Endothelial cell of hepatic sinusoid (primary cell): ENCODE measurements at regions not wholly inside any gene's neighbourhood (a gene's known extent, or its start where the extent isn't known, plus 50 kb on each side); places are given as distances from the start of the nearest gene placed in this dataset.
"Not testable (repeated sequence)": the region's sequence is repeated elsewhere in the genome, so short reads cannot be mapped to it uniquely, and the experiment has no call there.

ENCODE experiments used
- in situ Hi-C: cut with HindIII; loops from 2 replicates; pipeline ENCODE4 v1.10.0; 2017; ENCODE audit warnings: low sequenced_read_pairs

DNA sequence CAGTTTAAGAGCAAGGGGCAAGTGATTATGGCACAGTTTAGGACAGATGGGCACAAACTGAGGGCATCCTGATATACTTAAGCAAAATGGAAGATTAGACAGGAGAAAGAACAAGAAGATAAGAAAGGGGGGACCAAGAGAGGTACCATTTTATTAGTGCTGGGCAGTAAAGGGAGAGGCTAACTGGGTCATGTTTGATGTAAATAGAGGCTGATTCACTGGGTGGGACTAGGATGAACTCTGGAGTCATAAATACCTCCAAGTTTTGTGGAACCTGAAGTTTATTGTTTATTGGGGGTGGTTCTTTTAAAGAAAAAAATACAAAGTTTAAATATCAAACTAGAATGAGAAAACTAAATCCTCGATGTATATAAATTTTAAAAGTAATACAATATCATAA, 1067.2 kb upstream of the GYPC start:
- in situ Hi-C loops = no loop called here

DNA sequence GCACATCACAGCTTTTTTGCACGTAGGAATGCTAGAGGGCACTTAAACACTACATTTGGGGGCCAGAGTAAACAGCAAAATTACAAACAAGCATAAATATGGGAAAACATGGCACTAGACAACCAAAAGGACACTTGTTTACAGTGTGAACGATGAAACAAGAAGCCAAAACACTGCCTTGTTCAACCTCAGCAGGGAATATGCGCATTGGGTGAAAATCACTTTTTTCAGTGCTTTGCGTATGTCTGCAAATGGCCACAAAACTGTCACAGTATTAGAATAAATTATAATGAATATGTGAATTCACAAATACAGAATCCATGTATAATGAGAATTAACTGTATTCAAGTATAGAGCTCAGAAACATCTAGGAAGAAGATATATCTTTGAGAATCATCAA, 1064.0 kb upstream of the GYPC start:
- in situ Hi-C loops = no loop called here

DNA sequence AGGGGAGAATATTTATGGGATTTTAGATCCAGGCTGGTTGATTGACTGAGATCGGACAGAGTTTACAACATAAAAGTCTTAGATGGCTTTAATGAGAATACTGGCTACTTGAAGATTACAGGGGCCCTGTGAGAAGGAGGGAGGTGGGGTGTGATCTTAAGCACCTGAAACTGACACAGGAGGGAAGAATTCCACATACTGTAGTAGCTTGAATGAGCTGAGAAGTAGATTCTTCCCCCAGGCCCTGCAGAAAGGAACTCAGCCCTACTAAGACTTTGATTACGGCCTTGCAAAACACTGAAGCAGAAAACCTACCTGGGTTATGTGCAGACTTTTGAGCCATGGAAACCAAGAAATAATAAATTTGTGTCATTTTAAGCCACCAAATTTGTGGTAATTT, 1062.9 kb upstream of the GYPC start:
- in situ Hi-C loops = no loop called here

DNA sequence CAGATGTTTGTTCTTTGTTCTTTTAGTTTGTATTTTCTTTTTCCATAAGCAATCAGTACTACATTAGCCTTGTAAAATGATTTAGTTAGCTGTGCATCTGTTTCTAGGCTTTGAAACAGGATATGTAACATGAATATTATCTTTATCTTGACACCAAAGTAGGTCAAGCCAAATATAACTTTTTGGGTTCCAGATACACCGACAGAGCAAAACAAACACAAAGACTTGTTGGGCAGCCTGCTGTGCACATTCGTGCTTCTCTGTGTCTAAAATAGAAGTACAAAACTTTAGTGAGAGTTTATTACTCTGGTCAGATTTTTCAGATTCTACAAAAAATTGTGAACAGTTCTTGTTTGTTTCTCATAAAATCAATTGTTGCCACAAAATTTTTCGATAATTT, 1059.3 kb upstream of the GYPC start:
- in situ Hi-C loops = no loop called here

DNA sequence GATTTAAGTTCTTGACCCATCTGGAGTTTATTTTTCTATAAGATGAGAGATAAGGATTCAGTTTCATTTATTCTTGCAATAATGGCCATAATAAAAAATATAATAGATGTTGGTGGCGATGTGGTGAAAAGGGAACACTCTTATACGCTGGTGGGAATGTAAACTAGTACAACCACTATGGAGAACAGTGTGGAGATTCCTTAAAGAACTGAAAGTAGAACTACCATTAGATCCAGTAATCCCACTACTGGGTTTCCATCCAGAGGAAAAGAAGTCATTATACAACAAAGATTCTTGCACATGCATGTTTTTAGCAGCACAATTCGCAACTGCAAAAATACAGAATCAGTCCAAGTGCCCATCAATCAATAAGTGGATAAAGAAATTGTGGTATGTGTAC, 1040.5 kb upstream of the GYPC start:
- in situ Hi-C loops = no loop called here

DNA sequence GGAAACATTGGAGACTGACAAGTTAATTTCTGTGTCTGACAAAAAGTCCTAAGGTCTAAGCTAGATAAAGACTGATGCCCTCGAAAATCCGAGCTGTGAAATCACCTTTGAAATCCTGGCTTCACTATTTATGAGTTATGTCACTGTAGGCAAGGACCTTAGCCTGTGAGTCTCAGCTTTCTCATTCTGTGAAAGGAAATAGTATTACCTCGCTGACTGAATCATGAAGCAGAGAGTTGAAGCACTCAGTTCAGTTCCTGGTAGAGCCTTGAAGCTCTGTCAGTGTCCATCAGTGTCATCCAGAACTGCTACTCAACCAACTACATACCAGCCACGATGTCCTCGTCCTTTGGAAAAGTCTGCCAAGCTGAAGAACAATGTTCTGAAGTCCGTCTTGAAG, 1025.6 kb upstream of the GYPC start:
- in situ Hi-C loops = no loop called here

DNA sequence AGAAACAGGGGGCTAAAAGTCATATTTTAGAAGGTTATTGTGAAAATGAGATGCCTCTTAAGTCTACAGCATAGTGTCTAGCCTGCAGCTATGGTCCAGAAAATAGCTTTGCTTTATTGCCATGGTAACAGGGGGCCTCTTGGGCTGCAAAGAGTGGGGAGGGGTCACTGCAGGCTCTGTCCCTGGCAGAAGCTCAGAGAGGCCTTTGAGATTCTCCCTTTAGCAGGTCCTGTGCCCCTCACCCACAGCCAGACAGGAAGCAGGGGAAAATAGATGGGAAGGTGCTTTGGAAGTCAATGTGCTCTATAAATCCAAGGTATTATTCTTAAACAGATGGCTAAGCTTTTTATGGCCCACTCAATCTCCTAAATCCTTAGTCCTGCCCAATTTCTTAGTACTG, 1021.3 kb upstream of the GYPC start:
- in situ Hi-C loops = no loop called here

DNA sequence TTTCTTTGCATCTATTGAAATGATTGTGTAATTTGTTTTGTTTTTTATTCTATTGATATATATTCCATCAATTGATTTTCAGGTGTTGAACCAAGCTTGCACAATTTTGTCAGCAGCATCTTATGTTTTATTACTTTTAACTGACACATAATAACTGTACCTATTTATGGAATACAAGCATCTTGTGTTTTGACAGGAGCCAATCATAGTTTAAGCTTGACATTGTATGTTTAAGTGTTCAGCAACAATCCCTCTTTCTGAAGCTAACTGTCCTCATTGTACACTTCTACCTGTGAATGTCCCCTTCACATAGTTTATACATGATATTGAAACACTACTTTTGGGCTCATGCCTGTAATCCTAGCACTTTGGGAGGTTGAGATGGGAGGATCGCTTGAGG, 1017.6 kb upstream of the GYPC start:
- in situ Hi-C loops = no loop called here

DNA sequence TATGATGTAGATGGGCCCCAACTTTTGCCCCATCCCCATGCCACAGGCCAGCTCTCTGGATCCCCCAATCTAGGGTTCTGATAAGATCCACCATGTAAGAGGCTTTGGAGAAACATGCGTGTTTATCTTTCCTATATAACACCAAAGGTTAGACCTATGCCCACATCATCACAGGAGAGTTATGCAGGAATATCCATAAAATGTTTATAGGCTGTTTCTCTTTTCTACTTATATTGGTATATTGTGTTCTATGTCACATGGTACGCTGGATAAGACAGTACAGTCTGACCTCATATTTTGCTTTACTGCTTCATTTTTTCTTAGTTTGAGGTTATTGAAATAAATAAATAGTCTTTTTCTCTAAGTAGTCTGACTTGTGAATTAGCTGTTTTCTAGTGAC, 1013.9 kb upstream of the GYPC start:
- in situ Hi-C loops = no loop called here

DNA sequence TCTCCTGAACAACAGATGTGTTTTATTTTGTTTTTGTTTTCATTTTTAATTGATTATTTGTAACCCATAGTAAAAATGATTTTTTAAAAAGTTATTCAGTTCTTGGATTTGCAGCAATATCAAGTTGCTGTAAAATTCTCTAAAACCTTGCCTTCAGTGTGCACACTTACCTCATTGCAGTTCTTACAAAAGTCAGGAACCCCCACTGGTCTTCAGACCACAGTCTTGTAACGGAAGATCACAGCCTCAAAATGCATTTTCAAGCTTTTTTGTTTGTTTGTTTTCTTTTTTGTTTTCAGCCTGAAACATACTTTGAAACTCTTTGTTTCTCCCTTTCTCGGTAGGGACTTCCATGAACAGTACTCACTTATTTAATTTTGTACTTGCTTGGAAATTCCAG, 1012.8 kb upstream of the GYPC start:
- in situ Hi-C loops = no loop called here

DNA sequence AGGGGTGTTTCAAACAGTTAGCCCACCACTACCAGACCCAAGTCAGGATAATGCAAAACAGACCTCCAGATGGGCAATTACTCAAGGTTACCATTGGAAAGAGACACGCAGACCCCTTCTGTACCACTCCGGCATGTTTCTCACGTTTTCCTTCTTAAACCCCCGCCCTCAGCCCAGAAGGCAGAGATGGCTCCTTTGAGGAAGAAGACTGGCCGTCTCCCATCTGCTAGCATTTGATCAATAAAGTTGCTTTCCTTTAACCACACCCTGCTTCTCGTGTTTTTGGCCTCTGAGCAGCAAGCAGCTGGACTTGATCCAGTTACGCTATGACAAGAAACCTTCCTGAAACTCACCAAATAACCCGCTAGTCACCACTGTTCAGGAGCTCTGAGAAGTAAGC, 1012.4 kb upstream of the GYPC start:
- in situ Hi-C loops = no loop called here

DNA sequence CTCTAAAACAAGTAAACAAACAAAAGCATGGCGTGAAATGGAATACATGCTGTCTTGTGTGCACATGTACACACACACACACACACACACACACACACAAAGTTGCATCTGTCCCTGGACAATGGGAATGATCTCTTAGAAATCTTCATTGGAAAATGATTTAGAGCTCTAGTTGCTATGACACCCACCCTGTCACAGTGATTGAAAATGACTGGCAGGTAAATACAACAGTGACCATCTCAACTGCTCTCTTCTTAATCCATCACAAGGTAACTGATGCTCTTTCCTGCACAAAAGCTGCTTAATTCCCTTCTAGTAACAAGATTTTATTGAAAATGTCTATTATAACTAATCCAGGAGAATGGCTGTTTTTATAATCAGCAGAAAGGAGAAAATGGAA, 1011.7 kb upstream of the GYPC start:
- in situ Hi-C loops = no loop called here

DNA sequence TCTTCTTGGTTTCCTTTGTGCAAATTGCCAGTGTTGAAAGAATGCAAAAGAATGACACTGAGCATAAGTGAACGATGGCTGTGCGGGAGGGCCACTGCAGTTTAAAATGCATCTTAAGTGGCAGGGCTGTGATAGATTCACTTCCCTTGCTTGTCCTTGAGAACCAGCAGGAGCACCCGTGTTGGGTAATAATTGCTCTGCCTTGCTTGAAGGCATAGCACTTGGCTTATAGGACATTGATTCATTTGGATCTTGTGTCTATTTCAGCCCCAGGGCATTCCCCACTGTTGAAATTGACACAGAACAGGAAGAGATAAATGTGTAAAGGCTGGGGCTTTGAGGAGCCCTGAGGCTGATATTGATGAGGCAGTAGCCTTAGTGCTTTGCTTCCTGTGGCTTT, 1003.7 kb upstream of the GYPC start:
- in situ Hi-C loops = no loop called here

DNA sequence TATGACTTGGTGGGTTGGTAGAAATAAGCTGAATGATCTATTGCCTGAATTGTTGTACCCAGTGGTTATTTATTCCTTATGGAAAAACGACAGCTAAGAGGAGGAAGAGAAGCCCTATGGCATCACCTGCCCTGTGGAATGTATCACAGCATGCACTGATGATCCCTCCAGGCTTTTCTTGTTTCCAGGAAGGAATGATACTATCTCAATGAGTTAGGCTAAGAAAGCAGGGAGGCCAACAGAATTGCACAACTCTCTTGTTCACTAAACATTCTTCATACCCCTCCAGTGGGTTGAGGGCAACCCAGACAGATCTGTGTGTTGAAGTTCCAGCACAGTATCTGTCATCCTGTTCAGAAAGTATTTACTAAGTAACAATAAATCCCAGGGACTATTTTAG, 1001.7 kb upstream of the GYPC start:
- in situ Hi-C loops = no loop called here

DNA sequence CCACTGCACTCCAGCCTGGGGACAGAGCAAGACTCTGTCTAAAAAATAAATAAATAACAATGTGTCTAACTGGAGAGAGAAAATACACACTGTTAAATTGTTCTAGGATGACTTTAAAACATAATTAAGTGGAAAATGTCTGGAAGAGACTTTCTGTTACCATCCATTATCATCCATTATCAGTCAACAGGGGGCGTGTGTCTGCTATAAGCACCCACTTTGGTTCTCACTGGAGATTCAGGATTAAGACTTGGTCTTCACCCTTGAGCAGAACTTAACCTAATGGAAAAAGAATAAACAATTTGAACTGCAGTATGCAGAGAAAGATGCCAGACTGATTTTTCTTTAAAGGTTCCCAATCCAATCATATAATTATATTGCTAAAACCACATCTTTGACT, 999.8 kb upstream of the GYPC start:
- in situ Hi-C loops = no loop called here

DNA sequence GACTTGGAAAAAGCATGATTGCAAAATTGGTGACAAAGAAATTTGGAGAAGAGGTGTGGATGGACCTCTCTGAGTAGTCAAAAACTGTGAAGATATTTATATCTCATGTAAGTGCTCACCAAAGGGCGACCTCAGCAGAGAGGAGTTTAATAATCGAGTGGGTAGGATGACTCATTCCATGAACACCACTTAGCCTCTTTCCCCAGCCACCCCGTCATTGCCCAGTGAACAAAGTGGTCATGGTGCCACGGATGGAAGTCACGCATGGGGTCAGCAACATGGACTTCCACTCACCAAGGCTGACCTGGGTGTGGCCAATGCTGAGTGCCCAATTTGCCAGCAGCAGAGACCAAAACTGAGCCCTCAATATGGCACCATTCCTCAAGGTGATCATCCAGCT, 997.4 kb upstream of the GYPC start:
- in situ Hi-C loops = no loop called here

DNA sequence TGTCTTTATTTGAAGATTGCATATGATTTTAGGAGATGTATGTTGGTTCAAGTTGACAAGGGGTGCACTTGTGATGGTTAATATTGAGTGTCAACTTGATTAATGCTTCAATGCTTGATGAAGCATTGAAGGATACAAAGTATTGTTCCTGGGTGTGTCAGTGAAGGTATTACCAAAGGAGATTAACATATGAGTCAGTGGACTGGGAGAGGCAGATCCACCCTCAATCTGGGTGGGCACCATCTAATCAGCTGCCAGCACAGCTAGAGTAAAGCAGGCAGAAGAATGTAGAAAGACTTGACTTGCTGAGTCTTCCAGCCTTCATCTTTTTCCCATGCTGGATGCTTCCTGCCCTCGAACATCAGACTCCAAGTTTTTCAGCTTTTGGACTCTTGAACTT, 995.6 kb upstream of the GYPC start:
- in situ Hi-C loops = not testable (repeated sequence)

DNA sequence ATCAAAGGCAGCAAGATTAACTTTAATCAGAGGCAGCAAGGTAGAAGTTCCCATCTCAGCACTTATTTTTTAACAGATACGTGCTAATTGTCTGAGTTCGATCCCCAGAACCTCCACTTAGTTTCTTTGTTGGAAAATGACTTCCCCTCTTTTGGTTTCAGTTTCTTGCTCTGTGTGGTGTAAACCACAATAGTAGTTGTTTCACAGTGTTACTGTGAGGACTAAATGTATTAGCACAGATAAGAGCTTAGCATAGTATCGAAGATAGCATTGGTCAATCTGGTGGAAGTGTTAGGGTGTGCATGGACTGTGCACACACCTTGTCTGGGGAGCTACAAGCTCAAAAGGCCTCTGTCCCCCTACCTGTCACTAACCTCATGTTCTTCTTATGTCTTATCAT, 988.3 kb upstream of the GYPC start:
- in situ Hi-C loops = no loop called here

DNA sequence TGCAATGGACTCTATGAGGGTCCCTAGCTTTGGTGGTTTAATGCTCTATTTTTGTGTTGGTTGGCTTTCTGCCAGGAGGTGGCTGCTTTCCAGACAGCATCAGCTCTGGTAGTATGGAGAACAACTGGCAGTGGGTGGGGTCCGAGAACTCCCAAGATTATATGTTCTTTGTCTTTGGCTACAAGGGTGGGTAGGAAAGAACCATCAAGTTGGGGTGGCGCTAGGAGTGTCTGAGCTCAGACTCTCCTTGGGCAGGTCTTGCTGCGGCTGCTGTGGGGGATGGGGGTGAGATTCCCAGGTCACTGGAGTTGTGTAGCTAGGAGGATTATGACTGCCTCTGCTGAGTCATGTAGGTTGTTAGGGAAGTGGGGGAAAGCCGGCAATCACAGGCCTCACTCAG, 976.1 kb upstream of the GYPC start:
- in situ Hi-C loops = no loop called here

DNA sequence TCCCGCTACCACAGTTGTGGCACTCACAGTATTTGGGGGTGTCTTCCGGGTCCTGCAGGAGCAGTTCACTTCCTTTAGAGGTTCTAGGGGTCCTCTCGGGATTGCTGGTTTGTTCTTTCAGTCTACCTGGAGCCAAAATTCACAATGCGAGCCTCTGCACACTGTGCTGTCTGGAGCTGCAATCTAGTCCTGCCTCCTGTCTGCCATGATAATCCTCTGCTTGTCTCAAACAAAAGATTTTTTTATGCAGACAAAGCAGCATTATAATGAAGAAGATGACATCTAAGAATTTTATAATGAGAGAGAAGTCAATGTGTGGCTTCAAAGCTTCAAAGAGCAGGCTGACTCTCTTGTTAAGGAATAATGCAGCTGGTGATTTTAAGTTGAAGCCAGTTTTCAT, 975.1 kb upstream of the GYPC start:
- in situ Hi-C loops = no loop called here

DNA sequence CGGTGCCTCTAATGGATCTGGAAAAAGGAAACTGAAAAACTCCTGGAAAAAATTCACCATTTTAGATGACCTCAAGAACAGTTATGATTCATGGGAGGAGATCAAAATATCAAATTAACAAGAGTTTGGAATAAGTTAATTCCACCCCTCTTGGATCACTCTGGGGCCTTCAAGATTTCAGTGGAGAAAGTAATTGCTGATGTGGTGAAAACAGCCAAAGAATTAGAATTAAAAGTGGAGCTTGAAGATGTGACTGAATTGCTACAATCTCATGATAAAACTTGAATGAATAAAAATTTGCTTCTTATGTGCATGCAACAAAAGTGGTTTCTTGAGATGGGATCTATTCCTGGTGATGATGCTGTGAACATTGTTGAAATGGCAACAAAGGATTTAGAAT, 974.4 kb upstream of the GYPC start:
- in situ Hi-C loops = no loop called here

DNA sequence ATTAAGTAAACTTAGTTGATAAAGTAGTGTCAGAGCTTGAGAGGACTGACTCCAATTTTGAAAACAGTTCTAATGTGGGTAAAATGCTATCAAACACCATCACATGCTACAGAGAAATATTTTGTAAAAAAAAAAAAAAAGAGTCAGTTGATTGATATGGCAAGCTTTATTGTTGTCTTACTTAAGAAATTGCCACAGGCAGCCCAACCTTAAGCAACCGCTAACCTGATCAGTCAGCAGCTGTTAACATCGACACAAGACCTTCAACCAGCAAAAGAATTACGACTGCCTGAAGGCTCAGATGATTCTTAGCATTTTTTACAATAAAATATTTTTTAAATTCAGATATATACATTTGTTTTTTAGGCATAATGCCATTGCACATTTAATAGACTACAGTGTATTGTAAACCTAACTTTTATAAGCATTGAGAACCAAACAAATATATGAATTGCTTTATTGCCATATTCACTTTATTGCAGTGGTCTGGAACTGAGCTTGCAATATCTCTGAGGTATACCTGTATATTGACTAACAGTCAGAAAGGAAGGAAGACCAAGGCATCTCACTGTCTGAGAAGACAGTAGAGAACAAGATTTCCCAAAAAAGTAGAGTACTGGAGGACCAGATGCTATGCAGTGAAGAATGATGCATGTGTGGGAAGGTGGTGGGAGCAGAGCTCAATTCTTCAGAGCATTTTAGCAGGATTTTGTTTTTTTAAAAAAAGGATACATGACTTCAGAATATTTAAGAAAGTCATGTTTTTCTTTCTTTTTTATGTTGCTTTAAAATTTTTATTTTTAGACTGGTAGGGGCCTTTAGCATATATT, 973.8 kb upstream of the GYPC start:
- in situ Hi-C loops = no loop called here

DNA sequence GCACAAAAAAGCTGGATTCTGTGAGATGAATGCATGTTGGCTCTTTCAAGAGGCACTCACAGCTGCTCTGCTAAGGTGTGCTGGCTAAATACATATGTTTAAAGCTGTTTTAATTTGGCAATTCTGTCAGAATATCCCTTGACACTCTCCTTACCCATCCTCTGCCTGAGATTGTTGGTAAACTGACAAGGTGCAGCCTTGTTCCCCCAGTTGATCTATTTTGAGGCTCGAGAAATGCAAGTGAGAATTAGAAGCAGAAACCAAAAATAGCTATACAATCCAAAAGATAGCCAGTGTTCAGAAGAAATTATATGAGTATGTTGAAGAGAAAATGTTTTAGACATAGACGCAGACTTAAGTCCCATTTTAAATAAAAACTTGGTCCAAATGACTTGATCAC, 971.7 kb upstream of the GYPC start:
- in situ Hi-C loops = no loop called here
